Colonic mucosa (tissue), 4 donors: ENCODE measurements at regions not wholly inside any gene's neighbourhood (a gene's known extent, or its start where the extent isn't known, plus 50 kb on each side); places are given as distances from the start of the nearest gene placed in this dataset.

Experiments
- DNase-seq: peaks from one replicate; pipeline ENCODE4 v3.0.0-alpha.2; 2020
- H3K27ac ChIP-seq: fragments of 200-600 bp; one replicate; pipeline ENCODE4 v1.8.0; 2021
- H3K27me3 ChIP-seq: fragments of 200-600 bp; one replicate; pipeline ENCODE4 v1.8.0; 2021
- H3K36me3 ChIP-seq: fragments of 200-600 bp; one replicate; pipeline ENCODE4 v1.8.0; 2021
- H3K4me1 ChIP-seq: fragments of 200-600 bp; one replicate; pipeline ENCODE4 v1.8.0; 2021; ENCODE audit warnings: mild to moderate bottlenecking
- H3K4me3 ChIP-seq: fragments of 200-600 bp; one replicate; pipeline ENCODE4 v1.8.0; 2021
- H3K9ac ChIP-seq, 2 donors: one replicate each; pipeline ENCODE4 v1.7.0; 2013; ENCODE audit warnings: control low read depth in 2 of 2, low read depth in 2 of 2, low read length in 2 of 2
- H3K9me3 ChIP-seq: fragments of 200-600 bp; one replicate; pipeline ENCODE4 v1.8.0; 2021
- intact Hi-C: fragments of 100-400 bp; cut with DNase I; formaldehyde crosslinking; loops from one replicate; pipeline ENCODE4 v1.14.1; 2022
- TF ChIP-seq, protein P1 (sequence below): fragments of 200-600 bp; IDR thresholded peaks from one replicate; pipeline ENCODE4 v1.8.0; 2022; ENCODE audit warnings: antibody characterized with exemption, mild to moderate bottlenecking
- donor health status: healthy.
- donor health status: DM: no; HTN: no; CAD: no.
- donor health status: DM: no; HTN: no; CAD: no.

DNA sequence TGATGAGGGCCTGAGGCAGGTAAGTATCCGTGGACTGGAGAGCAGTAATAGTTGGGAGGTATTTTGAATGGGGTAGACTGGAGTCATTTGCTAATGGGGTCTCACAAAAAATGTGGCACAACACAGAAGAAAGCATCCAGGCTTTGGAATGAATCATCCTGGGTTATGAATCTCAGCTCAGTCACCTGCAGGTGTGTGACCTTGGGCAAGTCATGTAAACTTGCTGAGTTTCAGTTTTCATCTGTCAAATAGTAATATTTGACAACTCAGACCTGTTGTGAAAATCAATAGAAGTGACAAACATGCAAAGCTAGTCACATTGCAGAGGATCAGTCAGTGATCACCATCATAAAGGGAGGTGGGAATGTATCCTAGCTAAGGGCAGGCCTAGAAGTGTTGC is 232.0 kb upstream of the TENM4 start:
- H3K27me3 ChIP-seq, result no peaks in the 10 kb centered on the region

DNA sequence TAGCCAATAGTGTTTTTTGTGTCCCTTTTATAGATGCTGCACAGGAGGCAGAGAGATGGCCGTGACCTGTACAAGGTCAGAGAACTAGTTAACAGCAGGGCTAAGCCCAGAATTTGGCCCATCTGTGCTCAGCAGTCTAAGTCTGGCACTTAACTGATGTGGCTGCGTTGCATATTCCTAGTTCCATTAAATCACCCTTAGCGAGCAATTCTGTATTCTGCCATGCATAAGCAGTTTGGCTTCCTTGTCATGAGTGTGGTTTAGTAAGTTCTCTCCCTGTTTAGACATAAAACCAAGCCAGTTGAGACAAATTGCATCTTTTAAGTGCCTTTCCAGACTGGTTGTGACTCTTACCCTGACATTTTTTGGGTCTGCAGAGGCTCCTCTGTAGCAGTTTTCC is 230.6 kb upstream of the TENM4 start:
- no peak overlapping the region for H3K27ac ChIP-seq

More for the DNA sequence above, 232.0 kb upstream of the TENM4 start:
- intact Hi-C loops, result no loop called here
- no peak overlapping the region for H3K4me3 ChIP-seq
- TF ChIP-seq, protein P1, sequence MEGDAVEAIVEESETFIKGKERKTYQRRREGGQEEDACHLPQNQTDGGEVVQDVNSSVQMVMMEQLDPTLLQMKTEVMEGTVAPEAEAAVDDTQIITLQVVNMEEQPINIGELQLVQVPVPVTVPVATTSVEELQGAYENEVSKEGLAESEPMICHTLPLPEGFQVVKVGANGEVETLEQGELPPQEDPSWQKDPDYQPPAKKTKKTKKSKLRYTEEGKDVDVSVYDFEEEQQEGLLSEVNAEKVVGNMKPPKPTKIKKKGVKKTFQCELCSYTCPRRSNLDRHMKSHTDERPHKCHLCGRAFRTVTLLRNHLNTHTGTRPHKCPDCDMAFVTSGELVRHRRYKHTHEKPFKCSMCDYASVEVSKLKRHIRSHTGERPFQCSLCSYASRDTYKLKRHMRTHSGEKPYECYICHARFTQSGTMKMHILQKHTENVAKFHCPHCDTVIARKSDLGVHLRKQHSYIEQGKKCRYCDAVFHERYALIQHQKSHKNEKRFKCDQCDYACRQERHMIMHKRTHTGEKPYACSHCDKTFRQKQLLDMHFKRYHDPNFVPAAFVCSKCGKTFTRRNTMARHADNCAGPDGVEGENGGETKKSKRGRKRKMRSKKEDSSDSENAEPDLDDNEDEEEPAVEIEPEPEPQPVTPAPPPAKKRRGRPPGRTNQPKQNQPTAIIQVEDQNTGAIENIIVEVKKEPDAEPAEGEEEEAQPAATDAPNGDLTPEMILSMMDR, result no peak
- no peaks in the 10 kb centered on the region for H3K36me3 ChIP-seq
- no peaks in the 10 kb centered on the region for H3K9me3 ChIP-seq
- no peak overlapping the region for H3K9ac ChIP-seq
- no peaks in the 10 kb centered on the region for H3K4me1 ChIP-seq
- no peak for DNase-seq
- no peak overlapping the region for H3K27ac ChIP-seq

DNA sequence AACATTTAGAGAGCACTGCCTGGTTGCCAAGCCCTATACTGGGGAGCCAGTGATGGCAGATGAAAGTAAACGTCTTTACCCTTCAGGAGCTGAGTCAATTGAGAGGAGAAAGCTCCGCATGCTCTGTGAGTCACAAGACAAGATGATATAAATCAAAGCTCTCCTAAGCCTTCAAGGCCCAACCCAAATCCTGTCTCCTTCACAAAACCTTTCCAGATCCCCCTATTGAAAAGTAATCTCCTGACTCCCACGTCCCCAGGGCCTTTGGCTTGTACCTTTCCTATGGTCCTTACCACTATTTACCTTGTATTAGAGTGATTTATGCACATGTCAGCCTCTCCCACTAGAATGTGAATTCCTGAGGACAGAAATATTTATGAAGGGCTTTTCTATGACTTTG is 230.1 kb upstream of the TENM4 start:
- H3K36me3 ChIP-seq, result no peaks in the 10 kb centered on the region
- no peak for DNase-seq
- no peaks in the 10 kb centered on the region for H3K27me3 ChIP-seq
- no peak overlapping the region for H3K9ac ChIP-seq
- no peaks in the 10 kb centered on the region for H3K9me3 ChIP-seq
- no peak overlapping the region for H3K4me3 ChIP-seq
- no peaks in the 10 kb centered on the region for H3K4me1 ChIP-seq
- TF ChIP-seq, protein P1, result no peak
- intact Hi-C loops, result no loop called here
- H3K27ac ChIP-seq, result no peak overlapping the region

More for the DNA sequence above, 230.6 kb upstream of the TENM4 start:
- TF ChIP-seq, protein P1, result no peak
- Histone ChIP-seq H3K27me3 (no peaks in the 10 kb centered on the region), H3K4me1 (no peaks in the 10 kb centered on the region), H3K9ac (no peak overlapping the region), H3K9me3 (no peaks in the 10 kb centered on the region), H3K36me3 (no peaks in the 10 kb centered on the region), H3K4me3 (no peak overlapping the region)
- intact Hi-C loops, result no loop called here
- no peak for DNase-seq

DNA sequence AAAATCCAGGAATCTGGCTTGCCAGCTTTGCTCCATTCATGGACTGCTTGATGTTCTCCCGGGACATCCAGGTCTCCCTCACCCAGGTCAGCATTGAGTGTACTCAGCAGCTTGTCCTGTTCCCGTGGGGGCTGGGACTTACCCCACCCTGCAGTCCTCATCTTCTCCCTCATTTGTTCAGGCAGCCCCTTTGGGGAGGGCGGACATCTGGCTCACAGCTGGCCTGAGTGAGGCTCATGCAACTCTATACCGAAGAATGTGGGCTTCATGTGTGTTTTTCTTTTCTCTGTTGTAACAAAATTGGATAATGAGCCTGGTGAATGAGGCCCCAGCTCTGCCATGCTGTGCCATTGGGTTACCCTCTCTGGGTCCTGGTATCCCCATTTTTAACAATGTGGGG is 227.7 kb upstream of the TENM4 start:
- intact Hi-C loops, result no loop called here
- H3K4me1 ChIP-seq, result no peaks in the 10 kb centered on the region
- no peak for DNase-seq

DNA sequence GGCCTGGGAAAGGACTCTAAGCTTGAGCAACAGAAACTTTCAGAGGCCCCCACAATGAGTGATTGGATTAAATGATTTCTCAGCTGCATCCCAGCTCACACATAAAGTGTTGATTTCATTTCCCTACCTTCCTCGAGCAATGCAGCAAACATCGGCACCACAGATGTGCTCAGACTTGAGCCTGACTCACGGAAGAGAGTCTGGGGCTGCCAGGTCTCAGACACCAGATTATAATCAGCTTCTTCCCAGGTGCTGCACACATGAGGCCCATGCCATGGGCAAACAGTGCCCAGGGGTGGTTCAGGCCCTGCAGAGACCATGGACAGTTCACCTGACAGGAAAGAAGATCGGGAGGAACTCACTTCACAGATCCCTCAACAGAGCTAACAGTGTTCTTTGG is 226.6 kb upstream of the TENM4 start:
- H3K4me3 ChIP-seq, result no peak overlapping the region
- no peaks in the 10 kb centered on the region for H3K36me3 ChIP-seq
- no peaks in the 10 kb centered on the region for H3K9me3 ChIP-seq
- intact Hi-C loops, result no loop called here
- H3K27ac ChIP-seq, result no peak overlapping the region
- H3K27me3 ChIP-seq, result no peaks in the 10 kb centered on the region
- no peak overlapping the region for H3K9ac ChIP-seq
- no peak for DNase-seq
- TF ChIP-seq, protein P1, result no peak
- no peaks in the 10 kb centered on the region for H3K4me1 ChIP-seq

More for the DNA sequence above, 227.7 kb upstream of the TENM4 start:
- H3K9ac ChIP-seq, result no peak overlapping the region
- H3K27ac ChIP-seq, result no peak overlapping the region
- H3K4me3 ChIP-seq, result no peak overlapping the region
- H3K27me3 ChIP-seq, result no peaks in the 10 kb centered on the region
- TF ChIP-seq, protein P1, result no peak
- no peaks in the 10 kb centered on the region for H3K36me3 ChIP-seq
- H3K9me3 ChIP-seq, result no peaks in the 10 kb centered on the region

DNA sequence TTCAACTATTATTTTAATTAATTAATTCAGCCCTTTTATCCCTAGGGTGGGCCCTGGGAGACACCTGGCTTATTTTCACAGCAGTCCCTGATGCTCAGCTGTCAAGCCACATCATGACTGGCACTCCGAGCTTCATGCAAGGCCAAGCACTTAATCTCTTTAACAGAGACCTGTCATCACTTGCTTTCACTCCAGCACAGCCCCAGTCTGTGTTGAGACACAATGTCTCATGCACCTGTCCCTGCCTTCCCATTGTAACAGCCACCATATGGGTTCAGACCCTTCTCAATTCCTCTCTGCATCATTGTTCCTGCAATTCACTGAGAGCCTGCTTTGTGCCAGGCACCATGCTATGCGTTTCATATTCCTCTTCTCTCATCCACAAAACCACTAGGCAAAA is 222.2 kb upstream of the TENM4 start:
- no peak overlapping the region for H3K9ac ChIP-seq
- DNase-seq, result no peak
- H3K4me1 ChIP-seq, result no peaks in the 10 kb centered on the region
- no peaks in the 10 kb centered on the region for H3K27me3 ChIP-seq
- H3K4me3 ChIP-seq, result no peak overlapping the region
- intact Hi-C loops, result no loop called here
- H3K36me3 ChIP-seq, result no peaks in the 10 kb centered on the region
- no peaks in the 10 kb centered on the region for H3K9me3 ChIP-seq
- TF ChIP-seq, protein P1, result no peak
- no peak overlapping the region for H3K27ac ChIP-seq
